H1 (cell line): ENCODE measurements at regions not wholly inside any gene's neighbourhood (a gene's known extent, or its start where the extent isn't known, plus 50 kb on each side); places are given as distances from the start of the nearest gene placed in this dataset.

Source experiments
- CTCF ChIA-PET: fragments of 300-600 bp; sonication (Branson Sonifier 250); formaldehyde crosslinking; loops from one replicate; lab custom pipeline; 2021; ENCODE audit not compliant: partially characterized antibody; lab: Charles Lee
- POLR2A ChIA-PET: fragments of 300-600 bp; sonication (Branson Sonifier 250); formaldehyde crosslinking; loops from one replicate; lab custom pipeline; 2021; ENCODE audit warnings: inconsistent platforms; ENCODE audit not compliant: partially characterized antibody; lab: Charles Lee
- DNase-seq, 2 experiments: peaks; one replicate each; pipeline versions ENCODE4 v3.0.0 to v3.0.0-alpha.2; 2010 to 2022; ENCODE audit warnings: low spot score in 2 of 2, low read depth in 1 of 2, mixed read lengths in 1 of 2
- FAIRE-seq: peaks from 2 replicates; lab custom pipeline; 2011; peaks lifted over from hg19 to GRCh38; lab: Jason Lieb, UNC
- H2AFZ ChIP-seq: 2 replicates; pipeline ENCODE4 v1.8.1; 2012; ENCODE audit warnings: low read length, inconsistent platforms
- H2AK5ac ChIP-seq: 2 replicates; pipeline ENCODE4 v1.6.1; 2013; ENCODE audit warnings: low read depth, low read length
- H2BK120ac ChIP-seq: replicated peaks from 2 replicates; pipeline ENCODE3; 2013; ENCODE audit warnings: low read depth, low read length, inconsistent platforms
- H2BK12ac ChIP-seq: 2 replicates; pipeline ENCODE4 v1.6.1; 2013; ENCODE audit warnings: low read depth, low read length
- H2BK15ac ChIP-seq: 2 replicates; pipeline ENCODE4 v1.6.1; 2013; ENCODE audit warnings: low read length
- H2BK20ac ChIP-seq: 2 replicates; pipeline ENCODE4 v1.6.1; 2013; ENCODE audit warnings: low read length
- H2BK5ac ChIP-seq: 2 replicates; pipeline ENCODE4 v1.6.1; 2013; ENCODE audit warnings: low read depth, low read length
- H3K14ac ChIP-seq: 2 replicates; pipeline ENCODE4 v1.6.1; 2013; ENCODE audit warnings: inconsistent platforms; ENCODE audit not compliant: insufficient read length
- H3K18ac ChIP-seq: 2 replicates; pipeline ENCODE4 v1.6.1; 2013; ENCODE audit warnings: low read length; ENCODE audit errors: extremely low read depth
- H3K23ac ChIP-seq: 2 replicates; pipeline ENCODE4 v1.6.1; 2013; ENCODE audit warnings: inconsistent platforms; ENCODE audit not compliant: insufficient read length
- H3K23me2 ChIP-seq: 2 replicates; pipeline ENCODE4 v1.6.1; 2013; ENCODE audit warnings: low read depth, low read length
- H3K27ac ChIP-seq: 2 replicates; pipeline ENCODE4 v1.6.1; 2011; ENCODE audit warnings: low read depth, low read length, inconsistent platforms
- H3K27me3 ChIP-seq, 4 experiments: replicated peaks in 1 of 4; 1 replicate in 1 of 4; 2 replicates in 3 of 4; pipeline versions ENCODE4 v1.6.1 to v1.8.1; 2011 to 2013; ENCODE audit warnings: low read length in 3 of 4, mild to moderate bottlenecking in 3 of 4, inconsistent platforms in 2 of 4, mixed read lengths in 2 of 4, moderate library complexity in 1 of 4; ENCODE audit not compliant: control insufficient read depth in 3 of 4, insufficient read depth in 3 of 4; ENCODE audit errors: extremely low read depth in 1 of 4
- H3K36me3 ChIP-seq, 4 experiments: 2 replicates each; pipeline versions ENCODE4 v1.6.1 to v1.8.1; 2011 to 2013; ENCODE audit warnings: mild to moderate bottlenecking in 4 of 4, low read length in 3 of 4, moderate library complexity in 2 of 4, control low read depth in 1 of 4, inconsistent platforms in 1 of 4; ENCODE audit not compliant: insufficient read depth in 4 of 4, control insufficient read depth in 2 of 4
- H3K4ac ChIP-seq: replicated peaks from 2 replicates; pipeline ENCODE3; 2013; ENCODE audit warnings: low read length, low read depth, mixed read lengths, inconsistent platforms; ENCODE audit not compliant: insufficient read length
- H3K4me1 ChIP-seq, 4 experiments: replicated peaks in 1 of 4; 1 replicate in 1 of 4; 2 replicates in 3 of 4; pipeline versions ENCODE4 v1.6.1 to v1.8.1; 2011 to 2013; ENCODE audit warnings: low read length in 3 of 4, inconsistent platforms in 2 of 4, mixed read lengths in 1 of 4; ENCODE audit not compliant: insufficient read depth in 4 of 4, control insufficient read depth in 3 of 4
- H3K4me2 ChIP-seq, 2 experiments: 2 replicates each; pipeline versions ENCODE4 v1.6.1 to v1.8.1; 2011 to 2013; ENCODE audit warnings: low read depth in 2 of 2, low read length in 2 of 2, control low read depth in 1 of 2, inconsistent platforms in 1 of 2, mild to moderate bottlenecking in 1 of 2; ENCODE audit not compliant: insufficient read depth in 1 of 2
- H3K4me3 ChIP-seq, 4 experiments: fragments of 200-600, 300-600 bp in 1 of 4; sonication (generic), shearing (Covaris generic), sonication (Bioruptor Twin) in 1 of 4; 2 replicates each; pipeline versions ENCODE4 v1.5.1 to v1.8.1; 2011 to 2016; ENCODE audit warnings: low read length in 4 of 4, low read depth in 3 of 4, control low read depth in 2 of 4, inconsistent platforms in 2 of 4, mild to moderate bottlenecking in 2 of 4, mixed read lengths in 1 of 4, moderate library complexity in 1 of 4; ENCODE audit not compliant: insufficient read depth in 2 of 4; ENCODE audit errors: extremely low read depth in 1 of 4
- H3K56ac ChIP-seq: replicated peaks from 2 replicates; pipeline ENCODE3; 2013; ENCODE audit warnings: low read depth, mild to moderate bottlenecking, mixed read lengths, low read length, inconsistent platforms; ENCODE audit not compliant: insufficient read length
- H3K79me1 ChIP-seq: 2 replicates; pipeline ENCODE4 v1.6.1; 2013; ENCODE audit warnings: low read depth, low read length, control low read depth
- H3K79me2 ChIP-seq, 2 experiments: 2 replicates each; pipeline versions ENCODE4 v1.6.1 to v1.8.1; 2012 to 2013; ENCODE audit warnings: low read length in 2 of 2, mild to moderate bottlenecking in 2 of 2, inconsistent platforms in 1 of 2; ENCODE audit not compliant: insufficient read depth in 2 of 2, control insufficient read depth in 1 of 2
- H3K9ac ChIP-seq, 4 experiments: replicated peaks in 1 of 4; 1 replicate in 1 of 4; 2 replicates in 3 of 4; pipeline versions ENCODE4 v1.6.1 to v1.8.1; 2011 to 2013; ENCODE audit warnings: low read depth in 3 of 4, low read length in 3 of 4, control low read depth in 2 of 4, mild to moderate bottlenecking in 2 of 4, moderate library complexity in 2 of 4, inconsistent platforms in 1 of 4; ENCODE audit errors: extremely low read depth in 1 of 4
- H3K9me3 ChIP-seq, 2 experiments: 2 replicates each; pipeline versions ENCODE4 v1.6.1 to v1.8.1; 2012 to 2013; ENCODE audit warnings: mild to moderate bottlenecking in 2 of 2, moderate library complexity in 2 of 2, control low read depth in 1 of 2, inconsistent platforms in 1 of 2, low read depth in 1 of 2, low read length in 1 of 2, mixed read lengths in 1 of 2; ENCODE audit not compliant: insufficient read depth in 2 of 2
- H4K20me1 ChIP-seq, 2 experiments: replicated peaks in 1 of 2; 2 replicates each; pipeline versions ENCODE3 to v1.8.1; 2011 to 2013; ENCODE audit warnings: inconsistent platforms in 2 of 2, low read length in 2 of 2, mild to moderate bottlenecking in 1 of 2; ENCODE audit not compliant: insufficient read depth in 2 of 2, control insufficient read depth in 1 of 2
- H4K5ac ChIP-seq: 2 replicates; pipeline ENCODE4 v1.6.1; 2013; ENCODE audit warnings: low read length, low read depth, mixed read lengths, inconsistent platforms; ENCODE audit not compliant: insufficient read length
- H4K8ac ChIP-seq: 2 replicates; pipeline ENCODE4 v1.8.0; 2013; ENCODE audit warnings: mild to moderate bottlenecking, moderate library complexity, low read length, inconsistent platforms; ENCODE audit not compliant: insufficient read depth; ENCODE audit errors: extremely low read depth
- H4K91ac ChIP-seq: replicated peaks from 2 replicates; pipeline ENCODE3; 2013; ENCODE audit warnings: low read length, mixed read lengths, inconsistent platforms; ENCODE audit not compliant: insufficient read length
- BACH1 ChIP-seq: IDR thresholded peaks from 2 replicates; pipeline ENCODE4 v1.6.1; 2012; ENCODE audit warnings: low read length, improper control_type of control experiment
- BRCA1 ChIP-seq: IDR thresholded peaks from 2 replicates; pipeline ENCODE4 v1.6.1; 2012; ENCODE audit warnings: low read depth, low read length, improper control_type of control experiment
- CBX5 ChIP-seq: fragments of 300-800, 300-1000 bp; sonication (generic); IDR thresholded peaks from 2 replicates; pipeline ENCODE4 v1.7.1; 2016; ENCODE audit warnings: antibody characterized with exemption, low read length, low read depth
- CBX8 ChIP-seq: fragments of 300-800, 300-1000 bp; sonication (generic); IDR thresholded peaks from 2 replicates; pipeline ENCODE4 v1.7.1; 2016; ENCODE audit warnings: low read depth, low read length, borderline replicate concordance
- CHD2 ChIP-seq: IDR thresholded peaks from 2 replicates; pipeline ENCODE4 v1.6.1; 2012; ENCODE audit warnings: low read length, improper control_type of control experiment
- EZH2 ChIP-seq: fragments of 200-600 bp; sonication (generic); IDR thresholded peaks from 2 replicates; pipeline ENCODE4 v1.7.1; 2012; ENCODE audit warnings: low read depth, mild to moderate bottlenecking, moderate library complexity, low read length, inconsistent platforms; ENCODE audit not compliant: severe bottlenecking
- KDM5A ChIP-seq: fragments of 200-600 bp; IDR thresholded peaks from 2 replicates; pipeline ENCODE4 v1.7.1; 2012; ENCODE audit warnings: mild to moderate bottlenecking, low read length, inconsistent platforms, mixed read lengths
- NANOG ChIP-seq: IDR thresholded peaks from 2 replicates; pipeline ENCODE4 v1.6.1; 2011; ENCODE audit warnings: low read length, low read depth, mild to moderate bottlenecking, inconsistent platforms; ENCODE audit not compliant: insufficient read depth, poor library complexity, severe bottlenecking
- POLR2A ChIP-seq, 2 experiments: IDR thresholded peaks; 1 replicate in 1 of 2; 2 replicates in 1 of 2; pipeline ENCODE4 v1.6.1; 2011; ENCODE audit warnings: low read depth in 2 of 2, low read length in 2 of 2, mild to moderate bottlenecking in 2 of 2; ENCODE audit errors: control extremely low read depth in 1 of 2
- SAP30 ChIP-seq: fragments of 300-600 bp; sonication (generic); IDR thresholded peaks from 2 replicates; pipeline ENCODE4 v1.7.1; 2012; ENCODE audit warnings: low read length, moderate library complexity, mild to moderate bottlenecking, inconsistent platforms; ENCODE audit not compliant: insufficient read depth, insufficient replicate concordance
- SUZ12 ChIP-seq: fragments of 200-600 bp; sonication (generic); IDR thresholded peaks from 2 replicates; pipeline ENCODE4 v1.6.1; 2012; ENCODE audit warnings: mild to moderate bottlenecking, inconsistent platforms, low read length, moderate library complexity, mixed read lengths
- TBP ChIP-seq: IDR thresholded peaks from 2 replicates; pipeline ENCODE4 v1.6.1; 2011; ENCODE audit warnings: low read depth, low read length, improper control_type of control experiment
- WGBS, 2 experiments: shearing (Covaris generic) in 1 of 2; methylation state at CpG; one replicate each; pipeline versions ENCODE4 v1.1.6 to v1.1.7; 2013 to 2015; ENCODE audit warnings: low lambda C conversion rate in 2 of 2, mixed read lengths in 2 of 2, inconsistent platforms in 1 of 2, low coverage in 1 of 2, missing lambda C conversion rate in 1 of 2; ENCODE audit not compliant: insufficient replicate concordance in 2 of 2, insufficient coverage in 1 of 2, insufficient read length in 1 of 2; ENCODE audit errors: extremely low coverage in 1 of 2, missing lambda C conversion rate in 1 of 2; 5-methylcytosine and 5-hydroxymethylcytosine counted together
- TF ChIP-seq, protein P1 (sequence below): IDR thresholded peaks from 2 replicates; pipeline ENCODE4 v1.6.1; 2011; ENCODE audit warnings: low read length, improper control_type of control experiment
- TF ChIP-seq, protein P2 (sequence below): IDR thresholded peaks from 2 replicates; pipeline ENCODE4 v1.6.1; 2011; ENCODE audit warnings: low read depth, mild to moderate bottlenecking, low read length; ENCODE audit not compliant: insufficient read depth

DNA sequence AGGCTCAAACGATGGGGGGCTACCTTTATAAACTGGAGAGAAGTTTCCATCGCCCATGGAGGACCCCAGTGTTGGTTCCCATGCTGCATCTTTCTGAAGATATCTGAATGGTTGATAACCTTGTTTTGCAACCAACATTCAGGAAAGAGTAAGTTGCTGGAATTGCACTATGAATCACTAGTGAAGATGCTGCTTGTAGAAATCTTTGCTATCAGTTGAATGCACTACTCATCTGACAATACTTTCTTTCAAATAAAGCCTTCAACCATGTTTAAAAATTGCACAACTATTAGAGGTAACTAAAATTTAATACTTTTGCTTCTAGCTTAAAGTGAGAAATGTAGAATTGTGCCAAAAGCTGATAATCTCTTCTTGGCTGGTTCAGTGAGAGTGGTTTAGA lies 86.8 kb upstream of the HIVEP3 start:
- 92% methylated on average over 2 of the region's 2 CpGs; no CpG with 5 or more reads in 1 of the 2 experiments for WGBS, 2 experiments
- TF ChIP-seq KDM5A (no peak), SUZ12 (no peak), BACH1 (no peak), CBX8 (no peak), BRCA1 (no peak), CBX5 (no peak), CHD2 (no peak), SAP30 (no peak), POLR2A (IDR thresholded peaks at IDR 0.05; ENCODE audit: control extremely low read depth in 1 of 2, low read depth in 2 of 2, low read length in 2 of 2) (no peak), EZH2 (no peak), TBP (no peak), NANOG (no peak)
- TF ChIP-seq, protein P1, sequence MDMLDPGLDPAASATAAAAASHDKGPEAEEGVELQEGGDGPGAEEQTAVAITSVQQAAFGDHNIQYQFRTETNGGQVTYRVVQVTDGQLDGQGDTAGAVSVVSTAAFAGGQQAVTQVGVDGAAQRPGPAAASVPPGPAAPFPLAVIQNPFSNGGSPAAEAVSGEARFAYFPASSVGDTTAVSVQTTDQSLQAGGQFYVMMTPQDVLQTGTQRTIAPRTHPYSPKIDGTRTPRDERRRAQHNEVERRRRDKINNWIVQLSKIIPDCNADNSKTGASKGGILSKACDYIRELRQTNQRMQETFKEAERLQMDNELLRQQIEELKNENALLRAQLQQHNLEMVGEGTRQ, result no peak
- TF ChIP-seq, protein P2, sequence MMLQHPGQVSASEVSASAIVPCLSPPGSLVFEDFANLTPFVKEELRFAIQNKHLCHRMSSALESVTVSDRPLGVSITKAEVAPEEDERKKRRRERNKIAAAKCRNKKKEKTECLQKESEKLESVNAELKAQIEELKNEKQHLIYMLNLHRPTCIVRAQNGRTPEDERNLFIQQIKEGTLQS, result no peak

More for the DNA sequence above, 86.8 kb upstream of the HIVEP3 start:
- no peak overlapping the region for H3K27ac ChIP-seq
- no peak for DNase-seq
- CTCF ChIA-PET, result no interaction called here
- no peaks in the 10 kb centered on the region for H3K36me3 ChIP-seq
- H2BK12ac ChIP-seq, result no peak overlapping the region
- no peak overlapping the region for H2BK20ac ChIP-seq
- no peaks in the 10 kb centered on the region for H3K79me1 ChIP-seq
- H4K20me1 ChIP-seq, result no peaks in the 10 kb centered on the region
- H3K9me3 ChIP-seq, result no peaks in the 10 kb centered on the region
- no peak overlapping the region for H4K91ac ChIP-seq
- H3K56ac ChIP-seq, result no peak overlapping the region
- no peak overlapping the region for H4K8ac ChIP-seq
- FAIRE-seq, result no peak
- no peak overlapping the region for H3K18ac ChIP-seq
- no peak overlapping the region for H3K14ac ChIP-seq
- no peak overlapping the region for H2BK120ac ChIP-seq
- no peak overlapping the region for H2BK15ac ChIP-seq
- no peak overlapping the region for H3K4ac ChIP-seq
- H3K27me3 ChIP-seq, result no peaks in the 10 kb centered on the region; a peak in 1 of 7 replicates
- no peak overlapping the region for H2BK5ac ChIP-seq
- H3K9ac ChIP-seq, result no peak overlapping the region
- no peak overlapping the region for H2AK5ac ChIP-seq
- no peak overlapping the region for H3K4me2 ChIP-seq
- POLR2A ChIA-PET, result no interaction called here
- no peak overlapping the region for H4K5ac ChIP-seq
- no peaks in the 10 kb centered on the region for H3K79me2 ChIP-seq
- H2AFZ ChIP-seq, result no peak overlapping the region
- no peak overlapping the region for H3K23ac ChIP-seq
- no peak overlapping the region for H3K4me3 ChIP-seq
- no peaks in the 10 kb centered on the region for H3K4me1 ChIP-seq
- H3K23me2 ChIP-seq, result no peaks in the 10 kb centered on the region
